Muscle of back (tissue), 3 donors: ENCODE measurements at regions not wholly inside any gene's neighbourhood (a gene's known extent, or its start where the extent isn't known, plus 50 kb on each side); places are given as distances from the start of the nearest gene placed in this dataset.
"Not testable (repeated sequence)": the region's sequence is repeated elsewhere in the genome, so short reads cannot be mapped to it uniquely, and the experiment has no call there.

Experiments used
- DNase-seq, 3 donors: peaks; one replicate each; pipeline versions ENCODE4 v3.0.0 to v3.0.0-alpha.2; 2013

DNA sequence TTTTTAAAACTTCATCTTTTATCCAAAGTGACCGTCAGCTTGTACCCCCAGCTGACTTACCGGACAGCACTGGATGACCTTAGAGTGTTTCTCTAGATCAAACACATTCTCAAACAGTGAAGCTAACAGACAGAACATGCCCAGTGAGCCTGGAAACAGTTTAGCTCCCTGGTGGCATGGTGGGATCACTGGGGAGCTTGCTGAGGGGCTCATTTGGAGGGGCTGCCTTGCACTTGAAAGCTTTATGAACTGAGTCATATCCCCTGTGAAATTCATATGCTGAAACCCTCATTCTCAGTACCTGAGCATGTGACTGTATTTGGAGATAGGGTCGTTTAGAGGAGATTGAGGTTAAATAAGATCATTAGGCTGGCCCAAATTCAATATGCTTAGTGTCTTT, 2913.2 kb downstream of the RPIA start:
- not testable (repeated sequence) for DNase-seq

DNA sequence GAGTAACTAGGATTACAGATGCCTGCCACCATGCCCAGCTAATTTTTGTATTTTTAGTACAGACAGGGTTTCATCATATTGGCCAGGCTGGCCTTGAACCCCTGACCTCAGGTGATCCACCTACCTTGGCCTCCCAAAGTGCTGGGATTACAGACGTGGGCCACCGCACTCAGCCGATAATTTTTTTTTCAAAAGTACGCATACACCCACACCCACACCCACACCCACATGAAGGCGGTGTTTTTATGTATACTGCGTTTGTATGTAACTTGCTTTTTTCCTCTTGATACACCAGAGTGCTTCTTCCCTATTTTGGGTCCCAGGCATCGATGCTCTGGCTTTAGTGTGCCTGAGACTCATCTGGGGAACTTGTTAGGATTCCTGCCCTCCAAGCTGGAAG, 2932.3 kb downstream of the RPIA start:
- not testable (repeated sequence) for DNase-seq

DNA sequence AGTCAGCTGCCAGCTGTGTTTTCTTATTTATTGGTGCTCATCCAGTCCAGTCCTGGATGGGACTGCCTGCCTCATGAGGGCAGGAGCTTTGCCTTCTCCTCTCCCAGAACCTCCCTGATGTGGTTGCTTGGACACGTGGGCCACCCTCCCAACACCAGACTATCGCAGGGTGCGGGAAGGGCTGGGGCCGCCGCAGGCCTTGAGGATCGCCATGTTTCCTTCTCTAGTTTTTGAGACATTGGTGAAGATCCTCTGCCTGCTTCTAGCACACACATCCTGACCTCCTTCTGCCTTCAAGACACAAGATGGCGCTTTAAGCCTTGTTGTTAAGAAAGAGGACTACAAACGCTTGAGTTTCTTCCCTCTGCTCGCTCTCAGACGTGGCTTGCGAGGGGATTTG, 2937.0 kb downstream of the RPIA start:
- not testable (repeated sequence) for DNase-seq

DNA sequence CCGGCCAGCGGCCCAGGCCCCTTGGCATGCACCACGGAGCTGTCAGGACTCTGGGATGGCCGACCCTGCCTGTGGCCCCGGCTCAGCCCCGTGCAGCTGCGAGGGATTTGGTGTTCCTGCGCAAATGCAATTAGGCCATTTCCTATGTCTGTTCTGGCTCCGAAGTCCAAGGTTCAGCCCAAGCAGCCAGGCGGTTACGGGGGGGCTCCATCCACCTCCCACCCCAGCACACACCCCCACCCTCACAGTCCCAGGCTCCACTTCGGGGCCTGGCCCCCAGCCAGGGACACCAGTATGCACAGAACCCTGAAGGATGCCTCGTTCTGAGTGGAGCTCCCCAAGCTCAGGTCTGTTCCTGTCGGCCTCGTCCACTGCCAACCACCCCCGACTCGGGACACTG, 2965.7 kb downstream of the RPIA start:
- DNase-seq: peak; percentile 49 to 65 (median 64)

DNA sequence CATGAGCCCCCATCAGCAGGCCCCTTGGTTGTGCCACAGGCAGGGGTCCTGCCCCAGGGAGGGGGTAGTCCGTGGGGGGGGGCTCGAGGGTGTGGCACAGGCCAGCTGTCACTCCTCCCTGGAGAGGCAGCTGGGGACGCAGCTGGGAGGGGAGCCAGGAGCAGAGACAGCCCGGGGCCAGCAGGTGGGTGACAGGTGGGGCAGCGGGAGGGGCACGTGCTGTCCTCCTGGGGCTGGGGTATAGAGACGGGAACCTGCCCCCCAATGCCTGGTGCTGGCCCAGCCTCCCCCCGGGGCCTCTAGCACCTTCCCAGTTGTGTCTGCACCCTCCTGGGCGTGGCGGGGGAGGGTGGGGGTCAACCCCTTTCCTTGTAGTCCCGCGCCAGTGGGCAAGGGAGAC, 2966.9 kb downstream of the RPIA start:
- DNase-seq: not testable (repeated sequence)

DNA sequence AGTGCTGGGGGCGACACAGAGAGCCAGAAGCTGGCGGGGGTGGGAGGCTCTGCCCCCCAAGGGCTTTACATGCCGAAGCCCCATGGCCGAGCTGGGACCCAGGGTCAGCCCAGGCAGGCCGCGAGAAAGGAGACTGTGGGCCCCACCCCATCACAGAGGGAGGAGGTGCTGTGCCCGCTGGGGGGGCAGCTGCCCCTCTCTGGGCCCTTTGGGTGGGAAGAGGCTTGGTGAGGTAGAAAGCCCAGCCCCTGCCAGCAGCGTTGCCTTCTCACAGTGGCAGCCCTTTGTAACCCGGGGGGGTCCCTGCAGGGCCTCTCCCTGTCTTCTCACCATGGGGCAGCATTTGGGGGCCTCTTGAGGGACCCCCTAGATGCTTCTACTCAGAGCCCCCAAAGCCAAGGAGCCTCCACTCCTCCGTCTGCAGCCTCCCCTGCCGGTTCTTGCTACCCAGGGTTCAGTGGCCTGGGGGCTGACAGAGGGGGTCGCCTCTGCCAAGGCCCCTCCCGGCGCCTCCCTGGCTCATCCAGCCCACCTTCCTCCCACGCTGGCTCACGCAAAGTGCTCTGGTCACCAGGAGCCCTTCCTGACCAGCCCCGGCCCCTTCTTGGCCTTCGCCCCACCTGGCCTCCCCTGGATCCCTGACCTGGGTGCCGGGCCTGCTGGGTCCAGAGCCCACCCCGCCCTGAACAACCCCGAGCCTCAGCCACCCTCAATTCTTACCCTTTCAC, 2967.9 kb downstream of the RPIA start:
- DNase-seq: not testable (repeated sequence)

DNA sequence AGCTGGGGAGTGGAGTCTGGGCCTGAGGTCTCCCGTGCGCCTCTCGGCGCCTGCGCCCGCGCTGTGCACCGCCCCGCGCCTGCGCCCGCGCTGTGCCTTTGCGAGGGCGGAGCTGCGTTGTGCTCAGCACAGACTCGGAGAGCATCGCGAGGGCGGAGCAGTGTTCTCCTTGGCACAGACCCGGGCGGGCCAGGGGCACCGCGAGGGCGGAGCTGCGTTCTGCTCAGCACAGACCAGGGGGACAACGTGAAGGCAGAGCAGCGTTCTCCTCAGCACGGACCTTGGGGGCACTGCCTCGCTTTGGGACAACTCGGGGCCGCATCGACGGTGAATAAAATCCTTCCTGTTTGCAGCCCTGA, 2968.4 kb downstream of the RPIA start:
- peak; percentile 16 to 45 (median 39) for DNase-seq

DNA sequence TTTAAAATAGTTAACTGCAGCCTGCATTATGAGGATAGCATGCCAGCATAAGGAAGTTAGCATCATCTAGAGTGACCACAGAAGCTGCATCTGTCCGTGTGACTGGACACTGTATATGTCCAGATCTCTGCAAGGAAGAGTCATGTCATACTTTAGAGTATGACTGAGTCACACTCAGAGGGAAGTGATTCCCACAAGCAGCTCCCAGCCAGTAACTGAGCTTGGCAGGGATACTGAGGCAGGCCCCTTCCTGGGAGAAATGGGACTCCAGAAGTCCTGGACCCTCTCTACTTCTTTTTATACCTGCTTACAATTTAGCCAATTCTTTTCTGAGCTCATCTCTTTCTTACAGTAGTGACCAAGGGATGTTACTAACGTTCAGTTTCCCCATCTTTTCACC, 2975.9 kb downstream of the RPIA start:
- not testable (repeated sequence) for DNase-seq

DNA sequence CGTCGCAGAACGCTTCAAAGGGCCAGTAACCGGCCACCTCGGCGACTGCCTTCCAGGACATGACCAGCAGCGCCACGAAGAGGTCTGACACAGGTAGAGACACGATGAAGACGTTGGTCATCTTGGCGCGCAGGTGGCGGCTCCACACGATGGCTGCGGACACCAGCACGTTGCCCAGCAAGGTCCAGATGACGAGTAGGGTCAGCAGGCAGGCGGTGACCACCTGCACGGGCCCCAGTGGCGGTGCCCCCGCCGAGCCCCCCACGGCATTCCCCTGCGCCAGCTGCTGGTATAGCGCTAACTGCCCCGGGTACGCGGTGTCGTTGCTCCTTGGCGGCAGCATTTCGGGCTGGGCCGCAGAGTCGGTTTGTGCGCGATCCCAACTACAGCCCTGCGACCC, 2994.1 kb downstream of the RPIA start:
- DNase-seq: not testable (repeated sequence)

DNA sequence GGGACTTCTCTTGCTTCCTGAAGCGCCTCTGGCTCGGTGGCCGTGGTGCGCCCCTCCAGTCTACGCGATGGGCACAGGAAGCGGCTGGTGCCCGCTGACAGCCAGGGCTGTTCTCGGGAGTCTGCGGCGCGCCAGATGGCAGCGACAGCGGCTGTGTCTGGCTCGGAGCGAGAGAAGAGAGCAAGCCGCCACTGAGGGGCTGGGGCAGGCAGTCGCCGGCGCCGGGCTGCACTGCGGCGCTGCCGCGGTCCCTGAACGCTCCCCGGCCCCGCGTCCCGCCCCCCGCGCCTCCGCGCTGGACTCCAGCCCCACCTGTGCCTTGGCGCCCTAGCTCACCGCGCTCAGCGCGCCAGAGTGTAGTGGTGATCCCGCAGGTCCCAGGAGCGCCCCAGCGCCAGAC, 2994.6 kb downstream of the RPIA start:
- peak in 1 of 3 donors; percentile 0 for DNase-seq
